ENCODE measurements at regions not wholly inside any gene's neighbourhood (a gene's known extent, or its start where the extent isn't known, plus 50 kb on each side); places are given as distances from the start of the nearest gene placed in this dataset.

DNA sequence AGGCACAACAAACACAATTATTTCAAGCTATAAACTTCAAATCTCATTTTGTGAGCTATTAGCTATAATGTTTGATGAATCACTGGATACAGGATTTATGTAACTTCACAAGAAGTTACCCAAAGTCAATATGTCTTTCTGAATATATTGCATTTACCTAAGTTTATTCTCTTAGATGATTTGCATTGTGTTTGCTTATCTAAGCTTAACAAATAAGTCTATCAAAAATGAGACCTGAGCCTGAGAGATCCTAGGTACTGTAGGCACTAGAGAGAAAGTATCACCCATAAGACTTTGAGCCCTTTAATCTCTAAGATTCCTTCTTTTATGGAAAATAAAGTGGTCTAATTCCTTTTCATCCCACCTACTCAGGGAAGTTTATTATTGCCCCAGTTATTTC lies 178.2 kb downstream of the NAF1 start:
- DNase-seq (ENCODE audit: extremely low spot score) = no peak
- ChIA-PET POLR2A (no interaction called here), CTCF (no interaction called here)
- TF ChIP-seq ELF4 (IDR thresholded peaks at IDR 0.05) (no peak), LEF1 (IDR thresholded peaks at IDR 0.05; ENCODE audit: borderline replicate concordance) (no peak), NFRKB (IDR thresholded peaks at IDR 0.05) (no peak), FOXA1 (IDR thresholded peaks at IDR 0.05) (no peak), ZNF384 (IDR thresholded peaks at IDR 0.05) (no peak), ARNT (IDR thresholded peaks at IDR 0.05) (no peak), TARDBP (IDR thresholded peaks at IDR 0.05) (no peak), HDGF (IDR thresholded peaks at IDR 0.05; ENCODE audit: borderline replicate concordance) (no peak), SUZ12 (IDR thresholded peaks at IDR 0.05) (no peak)
- TF ChIP-seq, protein P1, sequence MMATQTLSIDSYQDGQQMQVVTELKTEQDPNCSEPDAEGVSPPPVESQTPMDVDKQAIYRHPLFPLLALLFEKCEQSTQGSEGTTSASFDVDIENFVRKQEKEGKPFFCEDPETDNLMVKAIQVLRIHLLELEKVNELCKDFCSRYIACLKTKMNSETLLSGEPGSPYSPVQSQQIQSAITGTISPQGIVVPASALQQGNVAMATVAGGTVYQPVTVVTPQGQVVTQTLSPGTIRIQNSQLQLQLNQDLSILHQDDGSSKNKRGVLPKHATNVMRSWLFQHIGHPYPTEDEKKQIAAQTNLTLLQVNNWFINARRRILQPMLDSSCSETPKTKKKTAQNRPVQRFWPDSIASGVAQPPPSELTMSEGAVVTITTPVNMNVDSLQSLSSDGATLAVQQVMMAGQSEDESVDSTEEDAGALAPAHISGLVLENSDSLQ (IDR thresholded peaks at IDR 0.05) = no peak

DNA sequence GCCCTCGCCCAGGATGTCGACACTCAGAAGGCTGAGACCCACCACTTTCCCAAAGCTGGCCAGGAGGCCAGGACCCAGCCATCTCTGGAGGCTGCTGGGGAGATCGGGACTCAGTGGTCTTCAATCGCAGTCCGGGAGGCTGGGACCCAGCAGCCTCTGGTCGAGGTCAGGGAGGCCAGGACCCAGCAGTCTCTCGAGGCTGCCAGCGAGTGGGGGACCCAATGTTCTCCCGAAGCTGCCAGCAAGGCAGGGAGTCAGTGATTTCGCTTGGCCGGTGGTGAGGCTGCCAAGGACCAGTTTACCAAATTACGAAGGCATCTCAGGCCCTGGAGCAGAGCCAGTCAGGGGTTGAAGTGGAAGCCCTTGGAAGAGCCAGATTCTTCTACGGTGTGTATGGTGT lies 181.6 kb downstream of the NAF1 start:
- CTCF ChIA-PET = no interaction called here
- POLR2A ChIA-PET = no interaction called here
- DNase-seq (ENCODE audit: extremely low spot score) = no peak
- no peak for TF ChIP-seq ZNF384 (IDR thresholded peaks at IDR 0.05)
- no peak for TF ChIP-seq NFRKB (IDR thresholded peaks at IDR 0.05)
- TF ChIP-seq FOXM1 (IDR thresholded peaks at IDR 0.05; ENCODE audit: borderline replicate concordance) = no peak
- no peak for TF ChIP-seq HDGF (IDR thresholded peaks at IDR 0.05; ENCODE audit: borderline replicate concordance)
- no peak for TF ChIP-seq FOXA1 (IDR thresholded peaks at IDR 0.05)
- TF ChIP-seq CTBP1 (IDR thresholded peaks at IDR 0.05; ENCODE audit: borderline replicate concordance) = no peak
- TF ChIP-seq TARDBP (IDR thresholded peaks at IDR 0.05) = no peak
- TF ChIP-seq LEF1 (IDR thresholded peaks at IDR 0.05; ENCODE audit: borderline replicate concordance) = no peak
- no peak for TF ChIP-seq BHLHE40 (IDR thresholded peaks at IDR 0.05; ENCODE audit: borderline replicate concordance)
- TF ChIP-seq, protein P1 (IDR thresholded peaks at IDR 0.05) = no peak
- TF ChIP-seq ARNT (IDR thresholded peaks at IDR 0.05) = no peak
- no peak for TF ChIP-seq FOXK2 (IDR thresholded peaks at IDR 0.05)
- TF ChIP-seq SP1 (IDR thresholded peaks at IDR 0.05) = no peak
- TF ChIP-seq SUZ12 (IDR thresholded peaks at IDR 0.05) = no peak

DNA sequence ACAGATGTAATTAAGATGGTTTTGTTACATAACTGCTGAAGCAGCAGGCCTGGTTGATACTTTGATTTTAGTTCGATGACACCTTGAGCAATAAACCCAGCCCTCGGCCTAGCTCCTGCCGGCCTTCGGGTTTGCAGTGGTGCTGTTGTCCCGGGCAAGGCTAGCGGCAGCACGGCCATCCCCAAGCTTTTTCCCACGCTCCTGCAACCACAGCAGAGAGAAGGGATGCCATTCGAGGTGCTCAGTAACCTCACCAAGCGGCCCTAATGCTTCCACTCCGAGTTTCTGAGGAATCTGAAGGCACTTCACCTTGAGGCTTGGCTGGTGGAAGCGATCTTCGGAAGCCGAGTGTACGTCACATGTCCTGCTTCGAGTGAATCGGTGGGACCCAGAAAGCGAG lies 182.1 kb downstream of the NAF1 start:
- TF ChIP-seq NFRKB (IDR thresholded peaks at IDR 0.05) (no peak), CTBP1 (IDR thresholded peaks at IDR 0.05; ENCODE audit: borderline replicate concordance) (no peak), BHLHE40 (IDR thresholded peaks at IDR 0.05; ENCODE audit: borderline replicate concordance) (no peak), ZNF384 (IDR thresholded peaks at IDR 0.05) (no peak), HDGF (IDR thresholded peaks at IDR 0.05; ENCODE audit: borderline replicate concordance) (no peak), ELF4 (IDR thresholded peaks at IDR 0.05) (no peak), SP1 (IDR thresholded peaks at IDR 0.05) (no peak), LEF1 (IDR thresholded peaks at IDR 0.05; ENCODE audit: borderline replicate concordance) (no peak), SUZ12 (IDR thresholded peaks at IDR 0.05) (no peak)
- no peak for DNase-seq (ENCODE audit: extremely low spot score)
- CTCF ChIA-PET = interaction anchor here (0.5 kb wide), 1 partner anchor 255 kb away, joined by 3 read pairs; no protein-coding TSS in a partner anchor
- POLR2A ChIA-PET = no interaction called here

DNA sequence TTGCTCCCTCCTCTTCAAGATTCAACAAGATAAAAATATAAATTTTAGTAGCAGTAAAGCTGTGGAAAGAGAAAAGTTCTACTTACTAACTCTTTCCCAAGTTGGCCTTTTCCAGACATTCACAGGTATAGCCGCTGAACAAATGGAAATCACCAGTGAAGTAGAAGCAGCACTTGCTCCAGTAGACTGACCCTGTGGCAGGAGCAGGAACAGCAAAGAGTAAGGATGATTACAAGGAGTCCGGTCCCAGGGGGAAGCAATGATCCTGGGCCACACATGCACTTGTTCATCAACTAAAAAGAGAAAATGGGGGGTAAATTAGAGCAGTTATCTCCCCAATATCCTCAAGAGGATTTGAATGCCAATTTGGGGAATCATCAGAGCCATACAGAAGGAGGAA lies 184.9 kb downstream of the NAF1 start:
- TF ChIP-seq L3MBTL2 (conservative IDR thresholded peaks at IDR 0.05) = no peak
- no peak for TF ChIP-seq CTBP1 (IDR thresholded peaks at IDR 0.05; ENCODE audit: borderline replicate concordance)
- TF ChIP-seq TARDBP (IDR thresholded peaks at IDR 0.05) = no peak
- no peak for TF ChIP-seq ZNF384 (IDR thresholded peaks at IDR 0.05)
- TF ChIP-seq HDGF (IDR thresholded peaks at IDR 0.05; ENCODE audit: borderline replicate concordance) = no peak
- TF ChIP-seq SUZ12 (IDR thresholded peaks at IDR 0.05) = no peak
- TF ChIP-seq NFRKB (IDR thresholded peaks at IDR 0.05) = no peak
- TF ChIP-seq, protein P1 (IDR thresholded peaks at IDR 0.05) = no peak
- no peak for TF ChIP-seq SP1 (IDR thresholded peaks at IDR 0.05)
- no peak for DNase-seq (ENCODE audit: extremely low spot score)
- ChIA-PET POLR2A (no interaction called here), CTCF (no interaction called here)

DNA sequence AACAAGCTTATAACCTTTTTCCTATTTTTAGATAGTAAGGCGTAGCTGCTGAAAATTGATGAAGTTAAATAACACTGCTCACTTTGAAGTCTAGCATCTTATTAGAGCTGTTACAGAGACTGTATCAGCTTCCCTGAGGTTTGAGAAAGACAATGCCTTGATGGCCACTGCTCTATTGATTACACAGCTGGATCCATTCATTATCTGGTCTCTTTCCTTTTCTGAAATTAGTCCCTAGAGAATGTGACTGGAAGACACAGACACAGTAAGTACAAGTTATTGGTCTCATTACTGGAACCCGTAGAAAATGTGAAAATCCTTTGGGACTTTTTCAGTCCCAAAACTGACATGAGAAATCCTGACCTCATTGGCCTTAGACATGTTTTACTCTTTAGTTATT lies 188.3 kb downstream of the NAF1 start:
- POLR2A ChIA-PET = no interaction called here

DNA sequence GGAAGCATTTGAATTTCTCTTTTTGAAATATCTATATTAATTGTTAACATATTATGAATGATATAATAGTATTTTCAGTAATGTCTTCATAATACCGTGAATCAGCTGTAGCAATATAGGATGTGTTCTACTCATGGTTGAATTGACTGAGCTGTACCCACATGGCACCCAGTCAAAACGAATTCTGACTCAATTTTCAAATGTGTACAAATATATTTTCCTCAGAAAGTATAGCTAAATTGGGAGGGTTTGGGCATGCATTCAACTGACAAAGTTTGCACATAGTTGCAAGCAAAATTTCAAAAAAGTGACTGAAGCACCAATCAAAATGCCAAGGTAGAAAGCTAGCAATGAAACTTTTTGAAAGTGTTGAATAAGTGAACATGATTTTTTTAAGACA lies 188.9 kb downstream of the NAF1 start:
- TF ChIP-seq L3MBTL2 (conservative IDR thresholded peaks at IDR 0.05) (no peak), LEF1 (IDR thresholded peaks at IDR 0.05; ENCODE audit: borderline replicate concordance) (no peak), FOXA1 (IDR thresholded peaks at IDR 0.05) (no peak), CTBP1 (IDR thresholded peaks at IDR 0.05; ENCODE audit: borderline replicate concordance) (no peak), FOXK2 (IDR thresholded peaks at IDR 0.05) (no peak), FOXM1 (IDR thresholded peaks at IDR 0.05; ENCODE audit: borderline replicate concordance) (no peak), BHLHE40 (IDR thresholded peaks at IDR 0.05; ENCODE audit: borderline replicate concordance) (no peak), ARNT (IDR thresholded peaks at IDR 0.05) (no peak), ZNF384 (IDR thresholded peaks at IDR 0.05) (no peak), TARDBP (IDR thresholded peaks at IDR 0.05) (no peak), ELF4 (IDR thresholded peaks at IDR 0.05) (no peak), NFRKB (IDR thresholded peaks at IDR 0.05) (no peak), SUZ12 (IDR thresholded peaks at IDR 0.05) (no peak), HDGF (IDR thresholded peaks at IDR 0.05; ENCODE audit: borderline replicate concordance) (no peak), SP1 (IDR thresholded peaks at IDR 0.05) (no peak)
- TF ChIP-seq, protein P1 (IDR thresholded peaks at IDR 0.05) = no peak
- DNase-seq (ENCODE audit: extremely low spot score) = no peak
- ChIA-PET POLR2A (no interaction called here), CTCF (no interaction called here)

More for the DNA sequence above, 188.3 kb downstream of the NAF1 start:
- DNase-seq (ENCODE audit: extremely low spot score) = no peak
- CTCF ChIA-PET = no interaction called here
- TF ChIP-seq HDGF (IDR thresholded peaks at IDR 0.05; ENCODE audit: borderline replicate concordance) (no peak), SP1 (IDR thresholded peaks at IDR 0.05) (no peak), ELF4 (IDR thresholded peaks at IDR 0.05) (no peak)
- TF ChIP-seq, protein P1 (IDR thresholded peaks at IDR 0.05) = no peak
